ENCODE measurements at regions not wholly inside any gene's neighbourhood (a gene's known extent, or its start where the extent isn't known, plus 50 kb on each side); places are given as distances from the start of the nearest gene placed in this dataset.

GRCh38 chr16:51418258-51418657 is 267.2 kb upstream of the SALL1 start:
- Histone ChIP-seq H3K36me3 (ENCODE audit: insufficient read depth, low read length) (no peaks in the 10 kb centered on the region), H3K79me2 (ENCODE audit: insufficient read depth, low read length) (no peaks in the 10 kb centered on the region), H3K4me2 (ENCODE audit: low read depth, low read length, poor library complexity, severe bottlenecking) (no peak overlapping the region), H4K20me1 (ENCODE audit: insufficient read depth, low read length, poor library complexity, severe bottlenecking) (no peaks in the 10 kb centered on the region), H2AFZ (ENCODE audit: low read length) (no peak overlapping the region), H3F3A (ENCODE audit: low read depth) (no peaks in the 10 kb centered on the region), H3K27me3 (ENCODE audit: insufficient read depth, low read length, poor library complexity, severe bottlenecking) (no peaks in the 10 kb centered on the region), H3K4me3 (ENCODE audit: low read length, poor library complexity, severe bottlenecking) (no peak overlapping the region), H3K9me2 (replicated peaks; ENCODE audit: low read depth, low read length) (no peaks in the 10 kb centered on the region), H3K9ac (ENCODE audit: low read depth, low read length, poor library complexity, severe bottlenecking) (no peak overlapping the region), H3K9me3 (ENCODE audit: insufficient read depth, low read depth, low read length) (no peaks in the 10 kb centered on the region), H3K4me1 (ENCODE audit: insufficient read depth, low read length, poor library complexity, severe bottlenecking) (no peaks in the 10 kb centered on the region)
- no peak for TF ChIP-seq EZH2phosphoT487 (IDR thresholded peaks at IDR 0.05; ENCODE audit: borderline replicate concordance)
- TF ChIP-seq, protein P1, sequence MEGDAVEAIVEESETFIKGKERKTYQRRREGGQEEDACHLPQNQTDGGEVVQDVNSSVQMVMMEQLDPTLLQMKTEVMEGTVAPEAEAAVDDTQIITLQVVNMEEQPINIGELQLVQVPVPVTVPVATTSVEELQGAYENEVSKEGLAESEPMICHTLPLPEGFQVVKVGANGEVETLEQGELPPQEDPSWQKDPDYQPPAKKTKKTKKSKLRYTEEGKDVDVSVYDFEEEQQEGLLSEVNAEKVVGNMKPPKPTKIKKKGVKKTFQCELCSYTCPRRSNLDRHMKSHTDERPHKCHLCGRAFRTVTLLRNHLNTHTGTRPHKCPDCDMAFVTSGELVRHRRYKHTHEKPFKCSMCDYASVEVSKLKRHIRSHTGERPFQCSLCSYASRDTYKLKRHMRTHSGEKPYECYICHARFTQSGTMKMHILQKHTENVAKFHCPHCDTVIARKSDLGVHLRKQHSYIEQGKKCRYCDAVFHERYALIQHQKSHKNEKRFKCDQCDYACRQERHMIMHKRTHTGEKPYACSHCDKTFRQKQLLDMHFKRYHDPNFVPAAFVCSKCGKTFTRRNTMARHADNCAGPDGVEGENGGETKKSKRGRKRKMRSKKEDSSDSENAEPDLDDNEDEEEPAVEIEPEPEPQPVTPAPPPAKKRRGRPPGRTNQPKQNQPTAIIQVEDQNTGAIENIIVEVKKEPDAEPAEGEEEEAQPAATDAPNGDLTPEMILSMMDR (conservative IDR thresholded peaks at IDR 0.05; ENCODE audit: low read length), result no peak

DNA sequence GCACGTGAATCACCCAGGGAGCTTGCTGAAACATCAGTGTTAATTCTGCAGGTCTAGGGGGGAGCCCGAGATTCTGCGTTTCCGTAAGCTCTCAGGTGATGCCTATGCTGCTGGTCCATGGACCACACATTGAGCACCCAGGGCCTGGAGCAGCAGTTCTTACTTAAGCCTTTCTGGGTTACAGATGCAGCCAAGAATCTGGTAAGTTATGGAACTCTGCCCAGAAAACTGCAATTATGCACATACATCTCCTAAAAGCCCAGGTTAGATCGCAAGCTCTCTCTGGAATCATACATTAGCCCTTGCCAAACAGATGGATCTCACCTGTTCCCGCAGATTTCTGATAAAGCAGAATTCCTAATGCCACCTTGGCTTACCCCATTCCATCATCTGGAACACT is 265.9 kb upstream of the SALL1 start:
- H3K9me3 ChIP-seq (ENCODE audit: insufficient read depth, low read depth, low read length), result no peaks in the 10 kb centered on the region
- no peaks in the 10 kb centered on the region for H3K9me2 ChIP-seq (replicated peaks; ENCODE audit: low read depth, low read length)
- H3K4me2 ChIP-seq (ENCODE audit: low read depth, low read length, poor library complexity, severe bottlenecking), result no peak overlapping the region
- no peak overlapping the region for H3K4me3 ChIP-seq (ENCODE audit: low read length, poor library complexity, severe bottlenecking)
- TF ChIP-seq, protein P1 (conservative IDR thresholded peaks at IDR 0.05; ENCODE audit: low read length), result no peak
- TF ChIP-seq EZH2phosphoT487 (IDR thresholded peaks at IDR 0.05; ENCODE audit: borderline replicate concordance), result no peak
- no peaks in the 10 kb centered on the region for H3K36me3 ChIP-seq (ENCODE audit: insufficient read depth, low read length)
- no peaks in the 10 kb centered on the region for H3K79me2 ChIP-seq (ENCODE audit: insufficient read depth, low read length)
- H3K4me1 ChIP-seq (ENCODE audit: insufficient read depth, low read length, poor library complexity, severe bottlenecking), result no peaks in the 10 kb centered on the region
- H2AFZ ChIP-seq (ENCODE audit: low read length), result no peak overlapping the region
- H3K27me3 ChIP-seq (ENCODE audit: insufficient read depth, low read length, poor library complexity, severe bottlenecking), result no peaks in the 10 kb centered on the region
- no peaks in the 10 kb centered on the region for H3F3A ChIP-seq (ENCODE audit: low read depth)
- H4K20me1 ChIP-seq (ENCODE audit: insufficient read depth, low read length, poor library complexity, severe bottlenecking), result no peaks in the 10 kb centered on the region
- no peak overlapping the region for H3K9ac ChIP-seq (ENCODE audit: low read depth, low read length, poor library complexity, severe bottlenecking)

DNA sequence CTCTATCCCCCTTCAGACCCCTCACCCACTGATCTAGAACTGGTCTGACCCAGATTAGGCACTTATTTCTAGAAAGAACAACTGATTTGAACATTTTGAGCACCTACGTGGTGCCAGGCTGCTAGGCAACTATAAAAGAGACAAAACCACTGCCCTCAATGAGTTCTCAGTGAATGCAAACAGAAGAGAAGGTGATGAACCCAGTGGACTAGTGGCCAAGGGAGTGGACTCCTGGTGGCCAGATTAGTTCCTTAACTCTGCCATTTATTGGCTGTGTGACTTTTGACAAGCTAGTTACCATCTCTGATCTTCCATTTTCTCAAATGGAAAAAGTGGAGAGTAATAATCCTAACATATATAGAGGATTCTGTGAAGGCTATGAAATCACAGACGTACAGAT is 259.1 kb upstream of the SALL1 start:
- no peaks in the 10 kb centered on the region for H3K27me3 ChIP-seq (ENCODE audit: insufficient read depth, low read length, poor library complexity, severe bottlenecking)
- H3K9me3 ChIP-seq (ENCODE audit: insufficient read depth, low read depth, low read length), result no peaks in the 10 kb centered on the region
- no peak overlapping the region for H3K4me3 ChIP-seq (ENCODE audit: low read length, poor library complexity, severe bottlenecking)
- H3K36me3 ChIP-seq (ENCODE audit: insufficient read depth, low read length), result no peaks in the 10 kb centered on the region
- no peak overlapping the region for H3K9ac ChIP-seq (ENCODE audit: low read depth, low read length, poor library complexity, severe bottlenecking)
- H3K4me2 ChIP-seq (ENCODE audit: low read depth, low read length, poor library complexity, severe bottlenecking), result no peak overlapping the region
- no peak overlapping the region for H2AFZ ChIP-seq (ENCODE audit: low read length)
- H3K9me2 ChIP-seq (replicated peaks; ENCODE audit: low read depth, low read length), result no peaks in the 10 kb centered on the region
- no peak for TF ChIP-seq EZH2phosphoT487 (IDR thresholded peaks at IDR 0.05; ENCODE audit: borderline replicate concordance)
- TF ChIP-seq, protein P1 (conservative IDR thresholded peaks at IDR 0.05; ENCODE audit: low read length), result no peak
- H3K79me2 ChIP-seq (ENCODE audit: insufficient read depth, low read length), result no peaks in the 10 kb centered on the region
- no peaks in the 10 kb centered on the region for H3F3A ChIP-seq (ENCODE audit: low read depth)
- no peaks in the 10 kb centered on the region for H4K20me1 ChIP-seq (ENCODE audit: insufficient read depth, low read length, poor library complexity, severe bottlenecking)
- no peaks in the 10 kb centered on the region for H3K4me1 ChIP-seq (ENCODE audit: insufficient read depth, low read length, poor library complexity, severe bottlenecking)
